ENCODE measurements at regions not wholly inside any gene's neighbourhood (a gene's known extent, or its start where the extent isn't known, plus 50 kb on each side); places are given as distances from the start of the nearest gene placed in this dataset.

DNA sequence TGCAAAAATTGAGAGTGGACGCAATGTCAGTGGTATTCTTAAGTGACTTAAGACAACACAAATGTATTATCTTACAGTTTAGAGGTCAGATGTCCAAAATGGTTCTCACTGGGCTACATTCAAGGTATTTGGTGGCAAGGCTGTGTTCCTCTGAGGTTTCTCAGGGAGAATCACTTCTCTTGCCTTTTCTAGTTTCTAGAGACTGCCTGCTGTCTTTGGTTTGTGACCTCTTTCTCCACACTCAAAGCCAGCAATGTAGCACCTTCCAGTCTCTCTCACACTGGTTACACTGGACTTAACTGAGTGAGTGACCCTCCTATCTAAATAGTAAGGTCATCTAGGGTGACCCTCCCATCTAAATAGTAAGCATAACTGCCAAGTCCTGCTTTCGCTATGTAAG lies 613.2 kb upstream of the COBL start:
- POLR2A ChIA-PET: no interaction called here
- DNase-seq (no peak), ATAC-seq (ENCODE audit: poor library complexity) (no peak)
- CTCF ChIA-PET: no interaction called here
- intact Hi-C loops (cut with DNase I, micrococcal nuclease): no loop called here
- no peak overlapping the region for H3K27ac Mint-ChIP-seq
- no peaks in the 10 kb centered on the region for H3K36me3 Mint-ChIP-seq (ENCODE audit: low read depth)
- Histone ChIP-seq H3K4me3 (ENCODE audit: low read length) (no peak overlapping the region), H3K27me3 (ENCODE audit: control insufficient read depth in 1 of 2, insufficient read depth in 2 of 2, low read length in 2 of 2) (no peaks in the 10 kb centered on the region), H3K27ac (ENCODE audit: low read depth in 1 of 2, low read length in 2 of 2) (no peak overlapping the region), H3K36me3 (ENCODE audit: insufficient read depth, low read length) (no peaks in the 10 kb centered on the region), H3K4me1 (ENCODE audit: insufficient read depth, low read length) (no peaks in the 10 kb centered on the region), H3K9me3 (ENCODE audit: control insufficient read depth in 1 of 2, insufficient read depth in 1 of 2, low read length in 2 of 2) (peaks cover 4% of the 10 kb centered on the region in 2 experiments)
- no peak overlapping the region for H3K4me3 Mint-ChIP-seq
- no peaks in the 10 kb centered on the region for H3K4me1 Mint-ChIP-seq (ENCODE audit: low read depth)
- no peaks in the 10 kb centered on the region for H3K27me3 Mint-ChIP-seq
- TF ChIP-seq, protein P1, sequence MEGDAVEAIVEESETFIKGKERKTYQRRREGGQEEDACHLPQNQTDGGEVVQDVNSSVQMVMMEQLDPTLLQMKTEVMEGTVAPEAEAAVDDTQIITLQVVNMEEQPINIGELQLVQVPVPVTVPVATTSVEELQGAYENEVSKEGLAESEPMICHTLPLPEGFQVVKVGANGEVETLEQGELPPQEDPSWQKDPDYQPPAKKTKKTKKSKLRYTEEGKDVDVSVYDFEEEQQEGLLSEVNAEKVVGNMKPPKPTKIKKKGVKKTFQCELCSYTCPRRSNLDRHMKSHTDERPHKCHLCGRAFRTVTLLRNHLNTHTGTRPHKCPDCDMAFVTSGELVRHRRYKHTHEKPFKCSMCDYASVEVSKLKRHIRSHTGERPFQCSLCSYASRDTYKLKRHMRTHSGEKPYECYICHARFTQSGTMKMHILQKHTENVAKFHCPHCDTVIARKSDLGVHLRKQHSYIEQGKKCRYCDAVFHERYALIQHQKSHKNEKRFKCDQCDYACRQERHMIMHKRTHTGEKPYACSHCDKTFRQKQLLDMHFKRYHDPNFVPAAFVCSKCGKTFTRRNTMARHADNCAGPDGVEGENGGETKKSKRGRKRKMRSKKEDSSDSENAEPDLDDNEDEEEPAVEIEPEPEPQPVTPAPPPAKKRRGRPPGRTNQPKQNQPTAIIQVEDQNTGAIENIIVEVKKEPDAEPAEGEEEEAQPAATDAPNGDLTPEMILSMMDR (IDR thresholded peaks at IDR 0.05): no peak
- peaks cover 10% of the 10 kb centered on the region for H3K9me3 Mint-ChIP-seq

DNA sequence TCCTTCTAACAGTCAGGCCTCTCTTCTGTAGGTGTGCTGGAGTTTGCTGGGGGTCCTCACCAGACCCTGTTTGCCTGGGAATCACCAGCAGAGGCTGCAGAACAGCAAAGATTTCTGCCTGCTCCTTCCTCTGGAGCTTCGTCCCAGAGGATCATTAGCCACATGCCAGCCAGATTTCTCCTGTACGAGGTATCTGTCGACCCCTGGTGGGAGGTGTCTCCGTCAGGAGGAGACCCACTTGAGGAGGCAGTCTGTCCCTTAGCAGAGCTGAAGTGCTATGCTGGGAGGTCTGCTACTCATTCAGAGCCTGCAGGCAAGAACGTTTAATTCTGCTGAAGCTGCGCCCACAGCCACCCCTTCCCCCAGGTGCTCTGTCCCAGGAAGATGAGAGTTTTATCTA lies 611.1 kb upstream of the COBL start:
- Histone ChIP-seq H3K36me3 (ENCODE audit: insufficient read depth, low read length) (no peaks in the 10 kb centered on the region), H3K27ac (ENCODE audit: low read depth in 1 of 2, low read length in 2 of 2) (no peak overlapping the region), H3K4me1 (ENCODE audit: insufficient read depth, low read length) (no peaks in the 10 kb centered on the region), H3K4me3 (ENCODE audit: low read length) (no peak overlapping the region), H3K27me3 (ENCODE audit: control insufficient read depth in 1 of 2, insufficient read depth in 2 of 2, low read length in 2 of 2) (no peaks in the 10 kb centered on the region), H3K9me3 (ENCODE audit: control insufficient read depth in 1 of 2, insufficient read depth in 1 of 2, low read length in 2 of 2) (peaks cover 4% of the 10 kb centered on the region in 2 experiments)
- H3K27me3 Mint-ChIP-seq: no peaks in the 10 kb centered on the region
- DNase-seq: no peak
- H3K9me3 Mint-ChIP-seq: peaks cover 11% of the 10 kb centered on the region
- H3K4me3 Mint-ChIP-seq: no peak overlapping the region
- ATAC-seq (ENCODE audit: poor library complexity): no peak
- H3K4me1 Mint-ChIP-seq (ENCODE audit: low read depth): no peaks in the 10 kb centered on the region
- ChIA-PET POLR2A (no interaction called here), CTCF (no interaction called here)
- H3K27ac Mint-ChIP-seq: no peak overlapping the region
- no peaks in the 10 kb centered on the region for H3K36me3 Mint-ChIP-seq (ENCODE audit: low read depth)
- TF ChIP-seq, protein P1 (IDR thresholded peaks at IDR 0.05): no peak
- intact Hi-C loops (cut with DNase I, micrococcal nuclease): no loop called here

DNA sequence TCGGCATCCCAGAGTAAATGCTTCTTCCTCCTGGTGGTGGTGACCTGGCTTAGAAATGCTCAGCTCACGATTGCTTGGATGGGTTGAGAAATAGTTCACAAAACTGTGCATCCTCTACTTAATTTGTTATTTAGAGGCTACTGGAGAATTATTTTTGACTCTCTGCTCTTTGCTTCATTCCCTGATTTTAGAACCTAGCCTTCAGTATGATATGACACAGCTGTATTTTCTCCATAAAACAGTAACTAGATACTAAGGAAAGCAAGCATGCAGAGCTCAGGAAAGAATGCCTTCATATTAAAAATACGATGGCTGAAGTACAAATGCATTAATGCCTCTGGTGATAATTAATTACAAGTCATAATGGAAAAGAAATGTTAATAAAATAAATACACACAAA lies 602.0 kb upstream of the COBL start:
- TF ChIP-seq, protein P1 (IDR thresholded peaks at IDR 0.05): no peak
- H3K27me3 Mint-ChIP-seq: no peaks in the 10 kb centered on the region
- Histone ChIP-seq H3K36me3 (ENCODE audit: insufficient read depth, low read length) (no peaks in the 10 kb centered on the region), H3K4me3 (ENCODE audit: low read length) (no peak overlapping the region), H3K27ac (ENCODE audit: low read depth in 1 of 2, low read length in 2 of 2) (no peak overlapping the region), H3K27me3 (ENCODE audit: control insufficient read depth in 1 of 2, insufficient read depth in 2 of 2, low read length in 2 of 2) (no peaks in the 10 kb centered on the region), H3K4me1 (ENCODE audit: insufficient read depth, low read length) (no peaks in the 10 kb centered on the region), H3K9me3 (ENCODE audit: control insufficient read depth in 1 of 2, insufficient read depth in 1 of 2, low read length in 2 of 2) (peaks cover 3 to 7% of the 10 kb centered on the region in 2 experiments)
- intact Hi-C loops (cut with DNase I, micrococcal nuclease): no loop called here
- ATAC-seq (ENCODE audit: poor library complexity) (no peak), DNase-seq (no peak)
- ChIA-PET POLR2A (no interaction called here), CTCF (no interaction called here)
- H3K4me3 Mint-ChIP-seq: no peak overlapping the region
- no peaks in the 10 kb centered on the region for H3K4me1 Mint-ChIP-seq (ENCODE audit: low read depth)
- H3K9me3 Mint-ChIP-seq: peaks cover 6% of the 10 kb centered on the region
- H3K36me3 Mint-ChIP-seq (ENCODE audit: low read depth): no peaks in the 10 kb centered on the region
- H3K27ac Mint-ChIP-seq: no peak overlapping the region

Data from CD4-positive, alpha-beta T cell (primary cell).